Peyer's patch (tissue), 4 donors: ENCODE measurements at regions not wholly inside any gene's neighbourhood (a gene's known extent, or its start where the extent isn't known, plus 50 kb on each side); places are given as distances from the start of the nearest gene placed in this dataset.
A peak's percentile ranks its signal among the peaks of the same experiment; 100 is the strongest.

Experiments
- DNase-seq, 3 donors: peaks; one replicate each; pipeline ENCODE4 v3.0.0-alpha.2; 2017 to 2019
- H3K27ac ChIP-seq, 4 donors: fragments of 200-600 bp; sonication (generic); one replicate each; pipeline ENCODE4 v1.5.1; 2016 to 2019
- H3K27me3 ChIP-seq, 2 donors: fragments of 200-600 bp; sonication (generic); one replicate each; pipeline ENCODE4 v1.5.1; 2019
- H3K36me3 ChIP-seq, 3 donors: fragments of 200-600 bp; sonication (generic); one replicate each; pipeline ENCODE4 v1.5.1; 2016 to 2019
- H3K4me1 ChIP-seq, 4 donors: fragments of 200-600 bp; sonication (generic); one replicate each; pipeline ENCODE4 v1.5.1; 2016 to 2019
- H3K4me3 ChIP-seq, 4 donors: fragments of 200-600 bp; sonication (generic); 1 replicate in 3 of 4; 2 replicates in 1 of 4; pipeline ENCODE4 v1.5.1; 2016 to 2019; ENCODE audit warnings: mild to moderate bottlenecking in 1 of 4
- H3K9me3 ChIP-seq, 4 donors: fragments of 200-600 bp; sonication (generic); one replicate each; pipeline ENCODE4 v1.5.1; 2016 to 2019; ENCODE audit warnings: mild to moderate bottlenecking in 1 of 4
- POLR2A ChIP-seq, 2 donors: fragments of 450-650 bp; IDR thresholded peaks; one replicate each; pipeline ENCODE4 v1.5.1; 2017; ENCODE audit warnings: antibody characterized with exemption in 2 of 2, mild to moderate bottlenecking in 2 of 2, moderate library complexity in 2 of 2
- TF ChIP-seq, protein P1 (sequence below), 6 experiments: fragments of 450-650 bp in 4 of 6; fragments of 200-600 bp in 2 of 6; sonication (generic) in 1 of 6; IDR thresholded peaks; one replicate each; pipeline ENCODE4 v1.5.1; 2017 to 2019; ENCODE audit warnings: antibody characterized with exemption in 6 of 6, mild to moderate bottlenecking in 3 of 6, moderate library complexity in 1 of 6

DNA sequence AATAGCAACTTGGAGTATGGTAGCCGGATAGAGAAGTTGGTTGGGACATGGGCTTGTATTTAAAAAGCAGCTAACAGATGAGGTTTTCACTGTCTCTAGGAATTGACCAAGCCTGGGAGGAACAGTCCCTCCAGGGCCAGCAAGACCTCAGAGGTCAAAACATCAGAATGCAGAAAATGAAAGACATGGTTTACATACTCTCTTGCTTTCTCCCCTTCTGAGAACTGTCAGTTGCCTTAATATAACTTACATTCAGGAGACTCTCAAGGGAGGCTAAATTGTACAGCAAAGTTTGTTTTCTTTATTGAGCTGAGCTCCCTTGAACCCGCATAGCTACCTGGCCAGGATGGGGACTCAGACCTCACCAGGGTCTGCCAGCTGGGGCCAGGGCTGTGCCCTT is 179.3 kb downstream of the GAS1 start:
- DNase-seq: no peak
- no peak overlapping the region for H3K27ac ChIP-seq
- no peaks in the 10 kb centered on the region for H3K27me3 ChIP-seq
- no peaks in the 10 kb centered on the region for H3K4me1 ChIP-seq
- H3K9me3 ChIP-seq: no peaks in the 10 kb centered on the region
- no peak for TF ChIP-seq POLR2A (IDR thresholded peaks at IDR 0.05)
- TF ChIP-seq, protein P1, sequence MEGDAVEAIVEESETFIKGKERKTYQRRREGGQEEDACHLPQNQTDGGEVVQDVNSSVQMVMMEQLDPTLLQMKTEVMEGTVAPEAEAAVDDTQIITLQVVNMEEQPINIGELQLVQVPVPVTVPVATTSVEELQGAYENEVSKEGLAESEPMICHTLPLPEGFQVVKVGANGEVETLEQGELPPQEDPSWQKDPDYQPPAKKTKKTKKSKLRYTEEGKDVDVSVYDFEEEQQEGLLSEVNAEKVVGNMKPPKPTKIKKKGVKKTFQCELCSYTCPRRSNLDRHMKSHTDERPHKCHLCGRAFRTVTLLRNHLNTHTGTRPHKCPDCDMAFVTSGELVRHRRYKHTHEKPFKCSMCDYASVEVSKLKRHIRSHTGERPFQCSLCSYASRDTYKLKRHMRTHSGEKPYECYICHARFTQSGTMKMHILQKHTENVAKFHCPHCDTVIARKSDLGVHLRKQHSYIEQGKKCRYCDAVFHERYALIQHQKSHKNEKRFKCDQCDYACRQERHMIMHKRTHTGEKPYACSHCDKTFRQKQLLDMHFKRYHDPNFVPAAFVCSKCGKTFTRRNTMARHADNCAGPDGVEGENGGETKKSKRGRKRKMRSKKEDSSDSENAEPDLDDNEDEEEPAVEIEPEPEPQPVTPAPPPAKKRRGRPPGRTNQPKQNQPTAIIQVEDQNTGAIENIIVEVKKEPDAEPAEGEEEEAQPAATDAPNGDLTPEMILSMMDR (IDR thresholded peaks at IDR 0.05): no peak
- no peaks in the 10 kb centered on the region for H3K36me3 ChIP-seq
- no peak overlapping the region for H3K4me3 ChIP-seq

DNA sequence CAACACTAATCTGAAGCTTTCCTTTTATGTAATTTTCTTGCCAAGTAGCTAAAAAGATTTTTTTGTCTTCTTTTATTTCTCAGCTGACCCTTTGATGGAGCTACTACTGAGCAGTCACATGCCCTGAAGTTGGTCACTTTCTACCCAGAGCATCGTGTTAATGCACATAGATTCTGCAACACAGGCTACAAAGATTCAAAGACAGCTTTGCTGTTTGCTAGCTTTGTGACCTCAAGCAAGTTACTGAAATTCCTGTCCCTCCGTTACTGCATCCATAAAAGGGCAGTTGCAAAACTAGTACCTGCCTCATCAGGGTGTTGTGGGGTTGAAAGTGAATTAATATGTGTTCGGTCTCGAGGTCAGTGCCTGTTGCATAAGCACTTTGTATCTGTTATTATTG is 179.9 kb downstream of the GAS1 start:
- no peak for DNase-seq
- no peaks in the 10 kb centered on the region for H3K36me3 ChIP-seq
- no peaks in the 10 kb centered on the region for H3K9me3 ChIP-seq
- H3K4me3 ChIP-seq: no peak overlapping the region
- H3K27me3 ChIP-seq: no peaks in the 10 kb centered on the region
- H3K27ac ChIP-seq: no peak overlapping the region
- TF ChIP-seq, protein P1 (IDR thresholded peaks at IDR 0.05): no peak
- TF ChIP-seq POLR2A (IDR thresholded peaks at IDR 0.05): no peak
- H3K4me1 ChIP-seq: no peaks in the 10 kb centered on the region

DNA sequence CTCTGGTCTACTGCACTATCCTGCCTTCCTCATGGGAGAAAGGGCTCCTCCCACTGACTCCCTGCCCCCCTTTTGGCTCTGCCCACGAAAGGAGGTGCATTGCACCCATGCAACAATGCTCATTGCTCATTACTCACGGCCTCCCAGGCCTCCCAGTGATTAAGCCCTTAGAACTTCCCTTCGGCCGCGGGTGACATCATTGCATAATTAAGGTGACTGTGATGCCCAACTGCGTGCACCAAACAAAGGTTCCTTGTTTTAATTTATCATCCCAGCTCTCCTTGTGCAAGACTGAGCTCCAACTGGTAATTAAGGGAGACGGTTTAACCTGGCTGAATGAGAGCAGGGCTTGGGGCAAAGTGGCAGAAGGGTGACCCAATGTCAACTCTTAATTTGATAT is 180.4 kb downstream of the GAS1 start:
- Histone ChIP-seq H3K4me3 (no peak overlapping the region), H3K27me3 (no peaks in the 10 kb centered on the region), H3K4me1 (no peaks in the 10 kb centered on the region), H3K9me3 (no peaks in the 10 kb centered on the region), H3K27ac (no peak overlapping the region), H3K36me3 (no peaks in the 10 kb centered on the region)
- TF ChIP-seq, protein P1 (IDR thresholded peaks at IDR 0.05): no peak
- TF ChIP-seq POLR2A (IDR thresholded peaks at IDR 0.05): no peak
- peak in 1 of 3 donors; percentile 48 for DNase-seq

DNA sequence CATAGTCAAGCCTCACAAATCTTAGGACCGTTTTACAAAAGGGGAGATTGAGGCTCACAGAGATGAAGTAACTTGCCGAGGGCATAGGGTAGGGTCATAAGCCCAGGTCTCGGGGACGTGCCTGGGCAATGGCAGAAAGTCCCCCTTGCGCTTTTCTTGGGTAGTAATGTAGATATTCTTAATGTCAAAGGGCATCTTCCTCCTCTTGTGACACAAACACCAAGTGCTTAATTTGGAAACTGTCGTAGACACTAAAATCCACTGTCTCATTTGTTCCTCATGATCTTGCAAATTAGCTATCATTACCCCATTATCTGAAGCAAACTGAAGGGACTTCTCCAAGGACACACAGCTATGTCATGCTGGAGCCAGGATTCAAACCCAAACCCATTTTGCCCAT is 180.8 kb downstream of the GAS1 start:
- Histone ChIP-seq H3K4me1 (no peaks in the 10 kb centered on the region), H3K9me3 (no peaks in the 10 kb centered on the region), H3K36me3 (no peaks in the 10 kb centered on the region), H3K27me3 (no peaks in the 10 kb centered on the region), H3K27ac (no peak overlapping the region), H3K4me3 (no peak overlapping the region)
- no peak for TF ChIP-seq POLR2A (IDR thresholded peaks at IDR 0.05)
- TF ChIP-seq, protein P1 (IDR thresholded peaks at IDR 0.05): no peak
- no peak for DNase-seq

DNA sequence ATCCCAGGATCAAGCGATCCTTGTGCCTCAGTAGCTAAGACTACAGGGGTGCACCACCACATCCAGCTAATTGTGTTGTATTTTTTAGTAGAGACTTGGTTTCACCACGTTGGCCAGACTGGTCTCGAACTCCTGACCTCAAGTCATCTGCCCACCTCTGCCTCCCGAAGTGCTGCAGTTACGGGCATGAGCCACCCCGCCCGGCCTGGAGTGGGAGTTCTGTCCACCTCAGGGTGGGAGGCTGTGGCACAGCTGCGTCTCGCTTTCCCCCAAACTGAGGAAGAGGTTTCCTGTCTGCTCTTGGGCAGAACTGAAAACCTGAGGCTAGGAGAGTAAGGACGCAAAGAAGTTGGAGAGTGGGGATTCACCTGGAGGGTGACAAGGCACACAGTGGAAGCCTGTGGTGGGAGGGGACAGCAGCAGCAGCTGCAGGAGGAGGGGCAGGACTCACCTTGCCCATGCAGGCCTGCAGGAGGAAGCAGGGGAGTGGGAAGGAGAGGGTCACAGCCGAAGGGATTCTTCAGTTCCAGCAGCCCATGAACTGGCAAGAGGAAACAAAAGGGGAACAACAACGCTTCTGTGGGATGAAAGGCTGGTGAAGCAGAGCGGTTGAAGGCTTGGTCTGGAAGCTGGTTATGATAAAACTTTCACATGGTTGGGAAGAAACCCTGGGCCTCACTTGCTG is 181.4 kb downstream of the GAS1 start:
- H3K27ac ChIP-seq: no peak overlapping the region
- H3K4me3 ChIP-seq: no peak overlapping the region
- no peaks in the 10 kb centered on the region for H3K27me3 ChIP-seq
- H3K4me1 ChIP-seq: no peaks in the 10 kb centered on the region
- no peaks in the 10 kb centered on the region for H3K36me3 ChIP-seq
- H3K9me3 ChIP-seq: no peaks in the 10 kb centered on the region
- DNase-seq: no peak
- TF ChIP-seq, protein P1 (IDR thresholded peaks at IDR 0.05): no peak
- TF ChIP-seq POLR2A (IDR thresholded peaks at IDR 0.05): no peak
